NCI-H446 treated with DMSO at 0.1 percent for 48 hours (cell line): ENCODE measurements at regions not wholly inside any gene's neighbourhood (a gene's known extent, or its start where the extent isn't known, plus 50 kb on each side); places are given as distances from the start of the nearest gene placed in this dataset.

Experiments used
- DNase-seq: peaks from one replicate; lab custom pipeline; 2025; lab: John Stamatoyannopoulos, UW

- DNase-seq = no peak
Observed at GRCh38 chr21:16752475-16752857, 760.4 kb upstream of the CXADR start.

- DNase-seq = no peak
Observed at GRCh38 chr21:16755061-16755460, 757.8 kb upstream of the CXADR start.

GRCh38 chr21:16767201-16767600 is 745.6 kb upstream of the CXADR start:
- no peak for DNase-seq

- DNase-seq = no peak
Observed at GRCh38 chr21:16768096-16768495, 744.7 kb upstream of the CXADR start.

- DNase-seq = no peak
Observed at GRCh38 chr21:16770266-16770665, 742.6 kb upstream of the CXADR start.

GRCh38 chr21:16773206-16773605 is 739.6 kb upstream of the CXADR start:
- no peak for DNase-seq

- peak; percentile 72 for DNase-seq
Observed at GRCh38 chr21:16775076-16775475, 737.8 kb upstream of the CXADR start.

GRCh38 chr21:16777041-16777720 is 735.7 kb upstream of the CXADR start:
- DNase-seq = no peak

- no peak for DNase-seq
Observed at GRCh38 chr21:16788584-16788983, 724.3 kb upstream of the CXADR start.

GRCh38 chr21:16789636-16790035 is 723.2 kb upstream of the CXADR start:
- DNase-seq = no peak

GRCh38 chr21:16792101-16792500 is 720.7 kb upstream of the CXADR start:
- no peak for DNase-seq

GRCh38 chr21:16794950-16795349 is 717.9 kb upstream of the CXADR start:
- DNase-seq = no peak

GRCh38 chr21:16796776-16797175 is 716.1 kb upstream of the CXADR start:
- DNase-seq = no peak

- DNase-seq = no peak
Observed at GRCh38 chr21:16797540-16797939, 715.3 kb upstream of the CXADR start.

- DNase-seq = no peak
Observed at GRCh38 chr21:16797966-16798365, 714.9 kb upstream of the CXADR start.

GRCh38 chr21:16800536-16801275 is 712.1 kb upstream of the CXADR start:
- DNase-seq = no peak

- no peak for DNase-seq
Observed at GRCh38 chr21:16811011-16811410, 701.8 kb upstream of the CXADR start.

GRCh38 chr21:16811970-16812369 is 700.9 kb upstream of the CXADR start:
- no peak for DNase-seq

- DNase-seq = no peak
Observed at GRCh38 chr21:16815243-16815642, 697.6 kb upstream of the CXADR start.

- no peak for DNase-seq
Observed at GRCh38 chr21:16821588-16821987, 691.3 kb upstream of the CXADR start.

GRCh38 chr21:16829532-16829931 is 683.3 kb upstream of the CXADR start:
- DNase-seq = no peak

GRCh38 chr21:16832791-16833190 is 680.1 kb upstream of the CXADR start:
- no peak for DNase-seq

GRCh38 chr21:16834791-16835190 is 678.1 kb upstream of the CXADR start:
- DNase-seq = no peak

- DNase-seq = no peak
Observed at GRCh38 chr21:16837321-16837720, 675.5 kb upstream of the CXADR start.
